Lower lobe of right lung (tissue), 2 donors: ENCODE measurements at regions not wholly inside any gene's neighbourhood (a gene's known extent, or its start where the extent isn't known, plus 50 kb on each side); places are given as distances from the start of the nearest gene placed in this dataset.
A peak's percentile ranks its signal among the peaks of the same experiment; 100 is the strongest.

Experiments used
- ATAC-seq, 2 donors: fragments of 200-7000 bp; cut with Tn5 transposase; one replicate each; pipeline ENCODE4 v1.9.1; 2020 to 2022; ENCODE audit warnings: mild to moderate bottlenecking in 2 of 2, moderate library complexity in 2 of 2
- DNase-seq: peaks from one replicate; pipeline ENCODE4 v3.0.0-alpha.2; 2020
- H3K27ac ChIP-seq: fragments of 200-600 bp; one replicate; pipeline ENCODE4 v1.8.0; 2022
- H3K27me3 ChIP-seq: fragments of 200-600 bp; one replicate; pipeline ENCODE4 v1.8.0; 2022; ENCODE audit warnings: low read depth
- H3K36me3 ChIP-seq: fragments of 200-600 bp; one replicate; pipeline ENCODE4 v1.8.0; 2022; ENCODE audit warnings: mild to moderate bottlenecking
- H3K4me1 ChIP-seq: fragments of 200-600 bp; one replicate; pipeline ENCODE4 v1.8.0; 2022
- H3K4me3 ChIP-seq: fragments of 200-600 bp; one replicate; pipeline ENCODE4 v1.8.0; 2022; ENCODE audit warnings: mild to moderate bottlenecking
- H3K9me3 ChIP-seq: fragments of 200-600 bp; one replicate; pipeline ENCODE4 v1.8.0; 2022
- CTCF ChIP-seq: fragments of 200-600 bp; IDR thresholded peaks from one replicate; pipeline ENCODE4 v1.8.0; 2022; ENCODE audit warnings: antibody characterized with exemption, mild to moderate bottlenecking
- intact Hi-C: fragments of 100-400 bp; cut with DNase I; formaldehyde crosslinking; loops from one replicate; pipeline ENCODE4 v1.11.0; 2022
- donor health status: DM: no; HTN: yes; CAD: no; lungs with severe emphysema.

- H3K36me3 ChIP-seq = no peaks in the 10 kb centered on the region
- H3K27me3 ChIP-seq = no peaks in the 10 kb centered on the region
- H3K4me1 ChIP-seq = no peaks in the 10 kb centered on the region
- H3K27ac ChIP-seq = no peak overlapping the region
- no peaks in the 10 kb centered on the region for H3K9me3 ChIP-seq
- DNase-seq (no peak), ATAC-seq (peak in 1 of 2 donors; percentile 53)
- no peak for TF ChIP-seq CTCF
- no peak overlapping the region for H3K4me3 ChIP-seq
- intact Hi-C loops = no loop called here
Observed at GRCh38 chr6:63066055-63066704, 145.1 kb upstream of the FKBP1C start.

GRCh38 chr6:63094947-63095346 is 116.3 kb upstream of the FKBP1C start:
- no peak for DNase-seq
- Histone ChIP-seq H3K36me3 (no peaks in the 10 kb centered on the region), H3K27ac (no peak overlapping the region), H3K4me3 (no peak overlapping the region), H3K4me1 (no peaks in the 10 kb centered on the region), H3K27me3 (no peaks in the 10 kb centered on the region), H3K9me3 (no peaks in the 10 kb centered on the region)
- no peak for ATAC-seq
- intact Hi-C loops = no loop called here
- TF ChIP-seq CTCF = no peak

- no peak overlapping the region for H3K4me3 ChIP-seq
- TF ChIP-seq CTCF = no peak
- H3K27me3 ChIP-seq = no peaks in the 10 kb centered on the region
- H3K4me1 ChIP-seq = no peaks in the 10 kb centered on the region
- no peaks in the 10 kb centered on the region for H3K36me3 ChIP-seq
- ATAC-seq (no peak), DNase-seq (no peak)
- no peak overlapping the region for H3K27ac ChIP-seq
- no peaks in the 10 kb centered on the region for H3K9me3 ChIP-seq
- intact Hi-C loops = no loop called here
Observed at GRCh38 chr6:63097222-63097621, 114.0 kb upstream of the FKBP1C start.

- H3K27ac ChIP-seq = no peak overlapping the region
Observed at GRCh38 chr6:63098789-63099188, 112.5 kb upstream of the FKBP1C start.

GRCh38 chr6:63099772-63100459 is 111.4 kb upstream of the FKBP1C start:
- no peaks in the 10 kb centered on the region for H3K9me3 ChIP-seq
- H3K4me1 ChIP-seq = no peaks in the 10 kb centered on the region
- no peak for TF ChIP-seq CTCF
- no peaks in the 10 kb centered on the region for H3K36me3 ChIP-seq
- intact Hi-C loops = no loop called here
- no peaks in the 10 kb centered on the region for H3K27me3 ChIP-seq
- no peak overlapping the region for H3K4me3 ChIP-seq
- H3K27ac ChIP-seq = no peak overlapping the region
- ATAC-seq (no peak), DNase-seq (no peak)

More at GRCh38 chr6:63098789-63099188, 112.5 kb upstream of the FKBP1C start:
- no peaks in the 10 kb centered on the region for H3K27me3 ChIP-seq
- ATAC-seq = no peak
- no peak overlapping the region for H3K4me3 ChIP-seq
- intact Hi-C loops = no loop called here
- no peak for DNase-seq
- no peaks in the 10 kb centered on the region for H3K9me3 ChIP-seq
- no peaks in the 10 kb centered on the region for H3K36me3 ChIP-seq
- H3K4me1 ChIP-seq = no peaks in the 10 kb centered on the region
- TF ChIP-seq CTCF = no peak
